Inferior parietal cortex (tissue), 1 donor: ENCODE measurements at regions not wholly inside any gene's neighbourhood (a gene's known extent, or its start where the extent isn't known, plus 50 kb on each side); places are given as distances from the start of the nearest gene placed in this dataset.
A peak's percentile ranks its signal among the peaks of the same experiment; 100 is the strongest.
"Not testable (repeated sequence)": the region's sequence is repeated elsewhere in the genome, so short reads cannot be mapped to it uniquely, and the experiment has no call there.

Experiments
- DNase-seq: peaks from one replicate; pipeline ENCODE4 v3.0.0-alpha.2; 2016; ENCODE audit errors: extremely low spot score

DNA sequence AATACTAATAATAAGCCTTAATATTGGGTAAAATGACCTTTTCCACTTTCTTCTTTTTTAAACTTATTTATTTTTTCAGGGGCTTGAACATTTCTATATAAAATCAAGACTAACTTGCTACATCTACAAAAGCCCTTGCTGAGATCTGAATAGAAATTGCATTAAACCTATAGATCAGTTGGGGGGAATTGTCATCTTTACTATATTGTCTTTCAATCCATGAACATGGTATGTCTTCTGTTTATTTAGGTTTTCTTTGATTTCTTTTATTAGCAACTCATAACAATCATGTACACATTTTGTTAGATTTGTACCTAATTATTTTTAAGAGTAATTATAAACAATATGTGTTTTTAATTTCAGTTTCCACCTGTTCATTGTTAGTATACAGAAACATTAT lies 96.4 kb upstream of the SLC22A23 start:
- no peak for DNase-seq

- no peak for DNase-seq
Measured at GRCh38 chr6:3551716-3552511, 95.1 kb upstream of the SLC22A23 start.

DNA sequence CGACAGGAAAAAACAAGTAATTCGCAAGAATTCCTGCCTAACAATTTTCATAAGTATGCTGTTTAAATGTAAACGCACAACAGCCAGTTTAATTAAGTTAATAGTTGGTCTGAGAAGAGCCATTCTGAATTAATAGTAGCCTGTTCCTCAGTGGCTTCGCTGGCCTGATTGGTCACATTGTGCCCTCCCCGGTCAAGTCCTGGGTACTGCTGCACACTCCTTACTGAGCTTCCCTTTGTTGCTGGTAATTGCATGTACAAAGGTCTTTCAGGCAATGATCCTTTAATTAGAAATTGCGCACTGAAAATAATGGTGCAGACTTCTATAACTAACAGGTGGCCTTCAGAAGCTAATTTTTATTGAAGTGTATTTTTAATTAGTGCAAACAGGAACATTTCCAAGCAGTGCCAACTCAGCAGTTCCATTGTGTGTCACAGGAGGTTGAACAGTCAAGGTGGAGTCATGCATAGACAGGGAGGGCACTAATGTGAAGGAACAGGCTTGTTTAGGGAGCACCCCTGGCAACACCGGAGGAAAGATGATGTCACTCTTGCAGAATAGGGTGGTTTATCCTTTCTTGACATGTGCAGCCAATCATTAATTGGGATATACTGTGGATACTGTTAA lies 92.6 kb upstream of the SLC22A23 start:
- DNase-seq: no peak

DNA sequence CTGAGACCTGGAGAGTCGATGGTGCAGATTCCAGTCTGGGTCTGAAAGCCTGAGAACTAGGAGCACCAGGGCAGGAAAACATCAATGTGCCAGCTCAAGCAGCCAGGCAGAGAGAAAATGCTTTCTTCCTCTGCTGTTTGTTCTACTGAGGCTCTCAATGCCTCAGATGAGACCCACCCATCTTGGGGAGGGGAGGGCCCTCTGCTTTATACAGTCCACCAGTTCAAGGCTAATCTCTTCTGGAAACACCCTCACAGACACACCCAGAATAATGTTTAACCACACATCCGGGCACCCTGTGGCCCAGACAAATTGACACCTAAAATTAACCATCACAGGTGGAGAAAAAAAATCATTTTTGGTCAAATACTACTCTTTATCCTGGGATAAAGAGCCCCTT lies 89.3 kb upstream of the SLC22A23 start:
- DNase-seq: no peak

DNA sequence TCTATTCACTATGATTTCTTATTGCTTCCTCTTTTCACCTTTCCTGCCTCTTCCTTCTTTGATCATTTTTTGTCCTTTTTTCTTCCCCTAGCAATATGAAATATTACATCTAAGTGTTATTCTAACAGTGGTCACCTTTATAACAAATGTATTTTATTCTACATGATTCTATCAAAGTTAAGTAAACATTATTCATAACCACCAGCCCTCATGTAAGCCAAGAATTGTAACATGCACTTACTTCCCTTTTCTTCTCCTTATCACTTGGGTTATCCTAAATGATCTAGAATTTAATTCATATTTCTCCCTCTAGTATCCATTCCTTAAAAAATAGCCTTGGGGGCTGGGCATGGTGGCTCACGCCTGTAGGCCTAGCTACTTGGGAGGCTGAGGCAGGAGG lies 88.3 kb upstream of the SLC22A23 start:
- no peak for DNase-seq

DNA sequence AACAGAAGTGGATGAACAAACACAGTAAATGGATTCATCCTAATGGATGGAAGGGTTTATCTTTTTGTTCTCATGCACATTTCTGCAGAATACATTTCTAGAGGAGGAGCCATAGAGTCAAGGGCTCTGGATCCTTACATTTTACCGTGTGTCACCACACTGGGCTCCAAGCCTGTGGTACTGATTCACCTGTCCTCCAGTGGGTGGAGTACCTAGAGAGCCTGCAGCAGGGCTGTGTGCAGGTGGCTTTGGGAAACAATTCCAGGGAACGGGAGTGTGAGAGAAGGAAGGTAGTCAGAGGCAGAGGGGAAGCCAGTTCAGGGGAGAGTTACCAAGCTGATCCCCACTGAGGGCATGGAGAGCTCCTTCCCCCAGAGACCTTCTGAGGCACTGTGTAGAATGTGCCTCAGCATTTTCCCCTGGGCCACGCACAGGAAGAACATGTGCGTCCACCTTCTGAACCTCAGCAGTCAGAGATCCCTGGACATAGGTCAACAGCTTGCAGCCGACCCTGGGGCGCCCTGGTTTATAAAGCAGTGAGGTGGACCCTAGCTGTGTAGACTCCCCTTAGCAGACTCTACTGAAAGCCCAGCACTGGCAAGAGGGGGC lies 85.3 kb upstream of the SLC22A23 start:
- no peak for DNase-seq

- no peak for DNase-seq
Measured at GRCh38 chr6:3541006-3541585, 84.2 kb upstream of the SLC22A23 start.

DNA sequence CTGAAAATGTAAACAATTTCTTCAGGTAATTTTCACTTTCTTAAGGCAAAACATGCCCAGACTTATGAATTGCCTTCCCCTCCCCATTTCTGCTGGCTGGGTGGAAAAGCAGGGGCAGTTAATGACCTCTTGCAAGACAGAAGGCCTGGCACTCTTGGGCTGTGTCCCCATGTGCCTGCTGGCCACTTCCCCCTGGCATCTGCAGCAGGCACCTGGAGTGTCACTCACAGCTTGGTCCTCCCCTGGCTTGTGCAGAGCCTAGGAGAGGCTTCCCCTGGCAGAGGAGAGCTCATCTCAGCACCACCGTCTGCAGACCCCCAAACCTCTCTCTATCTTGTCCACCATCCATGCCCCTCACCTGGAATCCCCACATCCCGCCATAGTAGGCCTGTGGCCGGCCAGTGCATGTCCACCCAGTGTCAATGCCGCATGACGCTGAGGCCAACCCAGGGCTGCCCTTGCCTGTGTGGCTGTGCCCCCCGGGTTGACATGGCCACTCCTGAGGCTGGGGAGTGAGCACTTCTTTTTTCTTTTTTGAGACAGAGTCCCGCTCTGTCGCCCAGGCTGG lies 83.5 kb upstream of the SLC22A23 start:
- no peak for DNase-seq

DNA sequence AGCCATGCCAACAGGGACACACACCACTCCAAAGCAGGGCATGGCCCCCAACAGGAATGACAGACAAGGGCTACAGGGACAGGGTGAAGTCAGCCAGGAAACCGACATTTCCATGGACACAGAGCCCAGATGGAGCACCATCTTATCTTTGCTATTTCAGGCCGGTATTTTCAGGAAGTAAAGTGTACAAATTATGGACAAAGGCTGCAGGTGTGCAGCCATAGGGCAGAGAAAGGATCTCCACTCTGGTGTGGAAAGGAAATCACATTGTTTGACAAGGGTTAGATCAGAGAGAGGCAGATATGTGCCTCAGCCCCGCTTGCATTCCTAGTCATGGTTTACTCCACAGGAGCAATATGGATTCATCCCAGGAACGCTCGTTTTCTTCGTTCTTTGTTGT lies 81.7 kb upstream of the SLC22A23 start:
- no peak for DNase-seq

GRCh38 chr6:3536901-3537300 lies 80.1 kb upstream of the SLC22A23 start:
- no peak for DNase-seq

DNA sequence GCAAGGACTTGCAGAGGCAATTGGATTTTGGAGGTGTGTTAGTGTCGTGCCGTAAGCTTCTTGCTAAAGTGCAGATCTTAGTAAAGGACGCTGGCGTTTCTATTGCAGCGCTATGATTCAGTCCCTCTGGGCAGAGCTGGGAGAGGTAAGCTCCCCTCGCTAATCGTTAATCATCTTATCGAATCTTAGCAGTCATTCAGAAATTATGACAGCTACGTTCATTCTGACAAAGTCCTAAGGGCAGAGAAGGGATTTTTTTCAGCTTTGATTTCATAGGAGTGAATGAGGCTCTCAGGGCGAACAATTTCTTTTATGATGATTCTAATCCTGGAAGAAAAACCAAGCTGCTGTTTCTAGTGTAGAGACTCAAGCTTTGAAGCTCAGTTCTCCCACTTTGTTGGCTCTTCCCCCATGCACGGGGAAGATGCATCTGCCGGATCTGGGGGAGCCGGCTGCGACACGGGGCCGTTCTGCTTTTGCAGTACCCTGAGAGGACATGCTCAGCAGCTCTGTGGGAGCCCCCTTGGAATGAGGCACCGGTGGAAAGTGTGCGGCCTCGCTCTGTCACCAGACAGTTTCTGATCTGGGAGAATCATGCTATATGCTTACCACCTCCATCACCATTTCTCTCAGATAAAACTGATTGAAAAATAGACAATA lies 79.1 kb upstream of the SLC22A23 start:
- peak; percentile 28 for DNase-seq

- no peak for DNase-seq
Measured at GRCh38 chr6:3535033-3535775, 78.4 kb upstream of the SLC22A23 start.

- DNase-seq: no peak
Measured at GRCh38 chr6:3534599-3534998, 77.7 kb upstream of the SLC22A23 start.

DNA sequence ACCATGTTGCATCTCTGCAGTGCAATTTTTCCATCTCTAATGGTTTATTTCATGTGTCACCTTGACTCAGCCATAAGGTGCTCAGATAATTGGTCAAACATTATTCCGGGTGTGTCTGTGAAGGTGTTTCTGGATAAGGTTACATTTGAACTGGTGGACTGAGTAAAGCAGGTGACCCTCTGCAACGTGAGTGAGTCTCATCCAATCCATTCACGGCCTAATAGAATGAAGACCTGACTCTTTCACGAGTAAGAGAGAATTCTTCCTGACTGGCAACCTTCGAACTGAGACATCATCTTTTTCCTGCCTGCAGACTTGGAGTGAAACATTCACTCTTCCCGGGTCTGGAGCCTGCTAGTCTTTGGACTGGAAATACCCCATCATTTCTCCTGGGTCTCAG lies 77.1 kb upstream of the SLC22A23 start:
- no peak for DNase-seq

DNA sequence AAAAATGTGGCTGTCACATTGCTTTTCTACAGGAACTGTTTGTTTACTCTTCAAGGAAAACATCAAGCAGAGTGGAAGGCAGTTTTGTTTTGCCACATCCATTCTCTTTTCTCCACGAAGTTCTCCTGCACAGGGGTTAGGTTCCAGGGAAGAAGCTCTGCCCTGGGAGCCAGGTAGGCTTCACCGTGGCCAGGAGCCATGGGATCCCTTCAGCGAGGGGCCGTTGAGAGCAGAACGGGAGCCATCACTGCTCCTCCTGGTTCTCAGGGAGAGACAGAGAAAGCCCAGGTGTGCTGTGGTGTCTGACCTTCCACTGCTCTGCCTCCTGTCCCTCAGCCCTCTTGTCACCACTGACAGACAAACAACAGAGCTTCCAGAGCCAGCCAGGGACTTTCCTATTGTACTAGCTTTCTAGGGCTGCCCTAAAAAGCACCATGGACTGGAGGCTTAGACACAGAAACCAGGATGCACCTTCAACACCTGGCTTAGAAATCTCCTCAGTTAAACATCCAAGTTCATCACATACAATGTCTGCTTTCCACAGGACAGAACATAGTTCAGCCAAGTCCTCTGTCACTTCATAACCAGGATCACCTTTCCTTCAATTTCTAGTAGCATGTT lies 75.6 kb upstream of the SLC22A23 start:
- DNase-seq: no peak

- no peak for DNase-seq
Measured at GRCh38 chr6:3531481-3531880, 74.6 kb upstream of the SLC22A23 start.

DNA sequence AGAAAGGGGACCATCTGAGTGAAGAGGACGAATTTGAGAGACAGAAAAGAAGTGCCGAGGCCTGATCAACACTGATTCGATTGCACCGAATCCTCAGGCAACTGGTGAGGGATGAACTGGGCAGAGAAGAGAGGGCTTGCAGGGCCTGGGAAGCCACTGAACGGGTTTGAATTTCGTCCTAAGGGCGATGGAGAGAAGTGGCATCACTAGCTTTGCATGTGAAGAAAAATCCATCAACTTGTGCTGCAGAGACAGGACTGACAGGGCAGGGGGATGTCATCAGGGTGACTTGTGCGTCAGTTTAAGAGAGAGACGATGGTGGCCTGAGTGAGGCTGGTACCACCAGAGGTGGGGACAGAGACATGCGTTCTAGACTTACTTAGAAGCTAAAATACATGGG lies 73.7 kb upstream of the SLC22A23 start:
- no peak for DNase-seq

GRCh38 chr6:3529721-3530120 lies 72.9 kb upstream of the SLC22A23 start:
- DNase-seq: no peak

- no peak for DNase-seq
Measured at GRCh38 chr6:3529232-3529631, 72.4 kb upstream of the SLC22A23 start.

DNA sequence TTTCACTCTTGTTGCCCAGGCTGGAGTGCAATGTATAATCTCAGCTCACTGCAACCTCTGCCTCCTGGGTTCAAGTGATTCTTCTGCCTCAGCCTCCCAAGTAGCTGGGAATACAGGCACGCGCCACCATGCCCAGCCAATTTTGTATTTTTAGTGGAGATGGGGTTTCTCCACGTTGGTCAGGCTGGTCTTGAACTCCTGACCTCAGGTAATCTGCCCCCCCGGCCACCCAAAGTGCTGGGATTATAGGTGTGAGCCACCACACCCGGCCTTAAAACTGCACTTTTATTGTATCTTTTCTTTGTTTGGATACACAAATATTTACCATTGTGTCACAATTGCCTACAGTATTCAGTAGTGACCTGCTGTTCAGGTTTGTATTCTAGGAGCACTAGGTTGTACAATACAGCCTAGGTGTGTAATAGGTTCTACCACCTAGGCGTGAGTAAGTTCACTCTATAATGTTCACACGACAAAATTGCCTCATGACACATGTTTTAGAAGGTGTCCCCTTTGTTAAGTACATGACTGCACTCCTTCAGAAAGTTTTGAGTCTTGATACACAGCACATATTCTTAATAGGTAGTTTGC lies 71.3 kb upstream of the SLC22A23 start:
- not testable (repeated sequence) for DNase-seq
